ENCODE measurements at regions not wholly inside any gene's neighbourhood (a gene's known extent, or its start where the extent isn't known, plus 50 kb on each side); places are given as distances from the start of the nearest gene placed in this dataset.

- ATAC-seq (ENCODE audit: low read depth) (no peak), DNase-seq (ENCODE audit: low spot score) (no peak)
- Histone ChIP-seq H3K27ac (ENCODE audit: poor library complexity, severe bottlenecking) (no peak overlapping the region), H3K9me3 (ENCODE audit: severe bottlenecking) (no peaks in the 10 kb centered on the region), H3K36me3 (ENCODE audit: low read depth) (no peaks in the 10 kb centered on the region), H3K27me3 (ENCODE audit: insufficient read depth, poor library complexity, severe bottlenecking) (no peaks in the 10 kb centered on the region), H3K4me1 (ENCODE audit: insufficient read depth, poor library complexity, severe bottlenecking) (no peaks in the 10 kb centered on the region), H3K4me3 (ENCODE audit: severe bottlenecking) (no peak overlapping the region)
- no peak for TF ChIP-seq CTCF (IDR thresholded peaks at IDR 0.05; ENCODE audit: poor library complexity, severe bottlenecking)
Measured at GRCh38 chr10:128545216-128545615, 419.0 kb upstream of the MKI67 start.

- TF ChIP-seq CTCF (IDR thresholded peaks at IDR 0.05; ENCODE audit: poor library complexity, severe bottlenecking): no peak
- Histone ChIP-seq H3K4me3 (ENCODE audit: severe bottlenecking) (no peak overlapping the region), H3K9me3 (ENCODE audit: severe bottlenecking) (no peaks in the 10 kb centered on the region), H3K27me3 (ENCODE audit: insufficient read depth, poor library complexity, severe bottlenecking) (no peaks in the 10 kb centered on the region), H3K27ac (ENCODE audit: poor library complexity, severe bottlenecking) (no peak overlapping the region), H3K36me3 (ENCODE audit: low read depth) (no peaks in the 10 kb centered on the region), H3K4me1 (ENCODE audit: insufficient read depth, poor library complexity, severe bottlenecking) (no peaks in the 10 kb centered on the region)
- no peak for ATAC-seq (ENCODE audit: low read depth)
- DNase-seq (ENCODE audit: low spot score): no peak
Measured at GRCh38 chr10:128546651-128547165, 420.5 kb upstream of the MKI67 start.

GRCh38 chr10:128549101-128549608 lies 422.9 kb upstream of the MKI67 start:
- Histone ChIP-seq H3K9me3 (ENCODE audit: severe bottlenecking) (no peaks in the 10 kb centered on the region), H3K4me1 (ENCODE audit: insufficient read depth, poor library complexity, severe bottlenecking) (no peaks in the 10 kb centered on the region), H3K27me3 (ENCODE audit: insufficient read depth, poor library complexity, severe bottlenecking) (no peaks in the 10 kb centered on the region), H3K27ac (ENCODE audit: poor library complexity, severe bottlenecking) (no peak overlapping the region), H3K36me3 (ENCODE audit: low read depth) (no peaks in the 10 kb centered on the region), H3K4me3 (ENCODE audit: severe bottlenecking) (no peak overlapping the region)
- TF ChIP-seq CTCF (IDR thresholded peaks at IDR 0.05; ENCODE audit: poor library complexity, severe bottlenecking): no peak
- ATAC-seq (ENCODE audit: low read depth) (no peak), DNase-seq (ENCODE audit: low spot score) (no peak)

- DNase-seq (ENCODE audit: low spot score): no peak
- Histone ChIP-seq H3K27me3 (ENCODE audit: insufficient read depth, poor library complexity, severe bottlenecking) (no peaks in the 10 kb centered on the region), H3K9me3 (ENCODE audit: severe bottlenecking) (no peaks in the 10 kb centered on the region), H3K36me3 (ENCODE audit: low read depth) (no peaks in the 10 kb centered on the region), H3K27ac (ENCODE audit: poor library complexity, severe bottlenecking) (no peak overlapping the region), H3K4me1 (ENCODE audit: insufficient read depth, poor library complexity, severe bottlenecking) (no peaks in the 10 kb centered on the region), H3K4me3 (ENCODE audit: severe bottlenecking) (no peak overlapping the region)
- TF ChIP-seq CTCF (IDR thresholded peaks at IDR 0.05; ENCODE audit: poor library complexity, severe bottlenecking): no peak
- ATAC-seq (ENCODE audit: low read depth): no peak
Measured at GRCh38 chr10:128550045-128550444, 423.8 kb upstream of the MKI67 start.

- Histone ChIP-seq H3K4me3 (ENCODE audit: severe bottlenecking) (no peak overlapping the region), H3K9me3 (ENCODE audit: severe bottlenecking) (no peaks in the 10 kb centered on the region), H3K27ac (ENCODE audit: poor library complexity, severe bottlenecking) (no peak overlapping the region), H3K36me3 (ENCODE audit: low read depth) (no peaks in the 10 kb centered on the region), H3K27me3 (ENCODE audit: insufficient read depth, poor library complexity, severe bottlenecking) (no peaks in the 10 kb centered on the region), H3K4me1 (ENCODE audit: insufficient read depth, poor library complexity, severe bottlenecking) (no peaks in the 10 kb centered on the region)
- no peak for TF ChIP-seq CTCF (IDR thresholded peaks at IDR 0.05; ENCODE audit: poor library complexity, severe bottlenecking)
- DNase-seq (ENCODE audit: low spot score) (no peak), ATAC-seq (ENCODE audit: low read depth) (no peak)
Measured at GRCh38 chr10:128551475-128551874, 425.3 kb upstream of the MKI67 start.

Data from RWPE2 (cell line).